ENCODE measurements at regions not wholly inside any gene's neighbourhood (a gene's known extent, or its start where the extent isn't known, plus 50 kb on each side); places are given as distances from the start of the nearest gene placed in this dataset.

GRCh38 chr9:82761027-82761426 is 301.9 kb downstream of the RASEF start:
- no peak for TF ChIP-seq REST (IDR thresholded peaks at IDR 0.05; ENCODE audit: insufficient read depth in 1 of 2, low read depth in 2 of 2, low read length in 2 of 2)
- no peak for TF ChIP-seq SIN3A (IDR thresholded peaks at IDR 0.05; ENCODE audit: borderline replicate concordance, insufficient read depth, low read length)
- TF ChIP-seq POLR2AphosphoS5 (IDR thresholded peaks at IDR 0.05; ENCODE audit: low read depth, low read length): no peak
- TF ChIP-seq TAF1 (IDR thresholded peaks at IDR 0.05; ENCODE audit: borderline replicate concordance, insufficient read depth, low read length): no peak
- TF ChIP-seq FOXP2 (optimal IDR thresholded peaks at IDR 0.05; ENCODE audit: borderline replicate concordance, extremely low read depth, extremely low read length, insufficient read depth): no peak

- TF ChIP-seq FOXP2 (optimal IDR thresholded peaks at IDR 0.05; ENCODE audit: borderline replicate concordance, extremely low read depth, extremely low read length, insufficient read depth): no peak
- no peak for TF ChIP-seq SIN3A (IDR thresholded peaks at IDR 0.05; ENCODE audit: borderline replicate concordance, insufficient read depth, low read length)
- TF ChIP-seq REST (IDR thresholded peaks at IDR 0.05; ENCODE audit: insufficient read depth in 1 of 2, low read depth in 2 of 2, low read length in 2 of 2): no peak
- TF ChIP-seq POLR2AphosphoS5 (IDR thresholded peaks at IDR 0.05; ENCODE audit: low read depth, low read length): no peak
- no peak for TF ChIP-seq TAF1 (IDR thresholded peaks at IDR 0.05; ENCODE audit: borderline replicate concordance, insufficient read depth, low read length)
Measured at GRCh38 chr9:82761956-82762355, 301.0 kb downstream of the RASEF start.

GRCh38 chr9:82763656-82764055 is 299.3 kb downstream of the RASEF start:
- TF ChIP-seq POLR2AphosphoS5 (IDR thresholded peaks at IDR 0.05; ENCODE audit: low read depth, low read length) (no peak), SIN3A (IDR thresholded peaks at IDR 0.05; ENCODE audit: borderline replicate concordance, insufficient read depth, low read length) (no peak), REST (IDR thresholded peaks at IDR 0.05; ENCODE audit: insufficient read depth in 1 of 2, low read depth in 2 of 2, low read length in 2 of 2) (no peak), TAF1 (IDR thresholded peaks at IDR 0.05; ENCODE audit: borderline replicate concordance, insufficient read depth, low read length) (no peak), FOXP2 (optimal IDR thresholded peaks at IDR 0.05; ENCODE audit: borderline replicate concordance, extremely low read depth, extremely low read length, insufficient read depth) (no peak)

- TF ChIP-seq SIN3A (IDR thresholded peaks at IDR 0.05; ENCODE audit: borderline replicate concordance, insufficient read depth, low read length) (no peak), TAF1 (IDR thresholded peaks at IDR 0.05; ENCODE audit: borderline replicate concordance, insufficient read depth, low read length) (no peak), REST (IDR thresholded peaks at IDR 0.05; ENCODE audit: insufficient read depth in 1 of 2, low read depth in 2 of 2, low read length in 2 of 2) (no peak)
Measured at GRCh38 chr9:82764061-82764668, 298.8 kb downstream of the RASEF start.

GRCh38 chr9:82776508-82776907 is 286.4 kb downstream of the RASEF start:
- TF ChIP-seq REST (IDR thresholded peaks at IDR 0.05; ENCODE audit: insufficient read depth in 1 of 2, low read depth in 2 of 2, low read length in 2 of 2) (no peak), POLR2AphosphoS5 (IDR thresholded peaks at IDR 0.05; ENCODE audit: low read depth, low read length) (no peak), FOXP2 (optimal IDR thresholded peaks at IDR 0.05; ENCODE audit: borderline replicate concordance, extremely low read depth, extremely low read length, insufficient read depth) (no peak), SIN3A (IDR thresholded peaks at IDR 0.05; ENCODE audit: borderline replicate concordance, insufficient read depth, low read length) (no peak), TAF1 (IDR thresholded peaks at IDR 0.05; ENCODE audit: borderline replicate concordance, insufficient read depth, low read length) (no peak)

Data from PFSK-1 (cell line).